Liver (tissue), 3 donors: ENCODE measurements at regions not wholly inside any gene's neighbourhood (a gene's known extent, or its start where the extent isn't known, plus 50 kb on each side); places are given as distances from the start of the nearest gene placed in this dataset.

Source experiments
- ATF3 ChIP-seq: IDR thresholded peaks from 2 replicates; pipeline ENCODE4 v1.6.1; 2016; ENCODE audit warnings: antibody characterized with exemption
- CTCF ChIP-seq: fragments of 150-350 bp; IDR thresholded peaks from 2 replicates; pipeline ENCODE4 v1.5.1; 2017; ENCODE audit warnings: improper control_type of control experiment, low read depth, low read length; ENCODE audit not compliant: missing input control
- REST ChIP-seq: IDR thresholded peaks from 2 replicates; pipeline ENCODE4 v1.6.1; 2016; ENCODE audit warnings: antibody characterized with exemption, mild to moderate bottlenecking
- donor health status: healthy.
- donor health status: healthy.

GRCh38 chr7:84589012-84589411 is 394.4 kb upstream of the SEMA3A start:
- TF ChIP-seq CTCF (no peak), REST (no peak), ATF3 (no peak)
